HFF-Myc (cell line): ENCODE measurements at regions not wholly inside any gene's neighbourhood (a gene's known extent, or its start where the extent isn't known, plus 50 kb on each side); places are given as distances from the start of the nearest gene placed in this dataset.
"Not testable (repeated sequence)": the region's sequence is repeated elsewhere in the genome, so short reads cannot be mapped to it uniquely, and the experiment has no call there.

Source experiments
- DNase-seq: peaks from one replicate; pipeline ENCODE4 v3.0.0-alpha.2; 2011; ENCODE audit warnings: low read depth; ENCODE audit errors: extremely low read depth
- H3K4me3 ChIP-seq: replicated peaks from 2 replicates; pipeline ENCODE4 v1.5.1; 2011; ENCODE audit warnings: low read depth, mild to moderate bottlenecking, control low read depth, low read length
- CTCF ChIP-seq: IDR thresholded peaks from 2 replicates; pipeline ENCODE4 v1.5.1; 2012; ENCODE audit warnings: mild to moderate bottlenecking, low read depth, low read length, control low read depth; ENCODE audit errors: missing control alignments

- H3K4me3 ChIP-seq = no peak overlapping the region
- DNase-seq = no peak
- no peak for TF ChIP-seq CTCF
Measured at GRCh38 chr20:5670036-5670536, 59.3 kb upstream of the GPCPD1 start.

GRCh38 chr20:5668529-5668868 is 57.7 kb upstream of the GPCPD1 start:
- no peak overlapping the region for H3K4me3 ChIP-seq
- DNase-seq = no peak
- TF ChIP-seq CTCF = no peak

GRCh38 chr20:5667705-5668528 is 57.1 kb upstream of the GPCPD1 start:
- H3K4me3 ChIP-seq = no peak overlapping the region
- no peak for TF ChIP-seq CTCF
- no peak for DNase-seq

- no peak for DNase-seq
- H3K4me3 ChIP-seq = no peak overlapping the region
- no peak for TF ChIP-seq CTCF
Measured at GRCh38 chr20:5665417-5665816, 54.6 kb upstream of the GPCPD1 start.

GRCh38 chr20:5663396-5663795 is 52.6 kb upstream of the GPCPD1 start:
- H3K4me3 ChIP-seq = no peak overlapping the region
- TF ChIP-seq CTCF = no peak
- DNase-seq = no peak

GRCh38 chr20:5662769-5663168 is 52.0 kb upstream of the GPCPD1 start:
- no peak overlapping the region for H3K4me3 ChIP-seq
- no peak for TF ChIP-seq CTCF
- DNase-seq = no peak

- DNase-seq, H3K4me3 ChIP-seq: not testable (repeated sequence)
Measured at GRCh38 chr20:5660756-5661155, 50.0 kb upstream of the GPCPD1 start.
